HG03521 (cell line): ENCODE measurements at regions not wholly inside any gene's neighbourhood (a gene's known extent, or its start where the extent isn't known, plus 50 kb on each side); places are given as distances from the start of the nearest gene placed in this dataset.
A peak's percentile ranks its signal among the peaks of the same experiment; 100 is the strongest.
"Not testable (repeated sequence)": the region's sequence is repeated elsewhere in the genome, so short reads cannot be mapped to it uniquely, and the experiment has no call there.

Experiments used
- ATAC-seq: cut with Tn5 transposase; IDR thresholded peaks from one replicate; pipeline ENCODE4 v1.9.1; 2021; ENCODE audit warnings: mild to moderate bottlenecking, moderate library complexity; ENCODE audit not compliant: unreplicated experiment

GRCh38 chr6:17013701-17014100 is 88.1 kb upstream of the STMND1 start:
- no peak for ATAC-seq

- ATAC-seq: no peak
These were observed 89.2 kb upstream of the STMND1 start for GRCh38 chr6:17012421-17013225.

- no peak for ATAC-seq
These were observed 89.9 kb upstream of the STMND1 start for GRCh38 chr6:17011985-17012384.

GRCh38 chr6:17007749-17008148 is 94.1 kb upstream of the STMND1 start:
- ATAC-seq: no peak

GRCh38 chr6:17006543-17006942 is 95.3 kb upstream of the STMND1 start:
- no peak for ATAC-seq

GRCh38 chr6:17004269-17004668 is 97.6 kb upstream of the STMND1 start:
- ATAC-seq: no peak

GRCh38 chr6:17002123-17002522 is 99.7 kb upstream of the STMND1 start:
- no peak for ATAC-seq

- no peak for ATAC-seq
These were observed 100.7 kb upstream of the STMND1 start for GRCh38 chr6:17001188-17001587.

- ATAC-seq: no peak
These were observed 102.1 kb upstream of the STMND1 start for GRCh38 chr6:16999491-17000436.

GRCh38 chr6:16998461-16998860 is 103.4 kb upstream of the STMND1 start:
- no peak for ATAC-seq

- ATAC-seq: no peak
These were observed 106.2 kb upstream of the STMND1 start for GRCh38 chr6:16995511-16996250.

- no peak for ATAC-seq
These were observed 108.5 kb upstream of the STMND1 start for GRCh38 chr6:16993396-16993795.

- no peak for ATAC-seq
These were observed 109.7 kb upstream of the STMND1 start for GRCh38 chr6:16991981-16992629.

- not testable (repeated sequence) for ATAC-seq
These were observed 111.9 kb upstream of the STMND1 start for GRCh38 chr6:16989976-16990375.

- ATAC-seq: no peak
These were observed 112.5 kb upstream of the STMND1 start for GRCh38 chr6:16989382-16989781.

- no peak for ATAC-seq
These were observed 113.9 kb upstream of the STMND1 start for GRCh38 chr6:16987996-16988395.

- no peak for ATAC-seq
These were observed 116.2 kb upstream of the STMND1 start for GRCh38 chr6:16985513-16986284.

GRCh38 chr6:16982807-16983206 is 119.0 kb upstream of the STMND1 start:
- peak; percentile 45 for ATAC-seq

GRCh38 chr6:16979677-16980370 is 122.0 kb upstream of the STMND1 start:
- ATAC-seq: no peak
